Breast epithelium (tissue), 3 donors: ENCODE measurements at regions not wholly inside any gene's neighbourhood (a gene's known extent, or its start where the extent isn't known, plus 50 kb on each side); places are given as distances from the start of the nearest gene placed in this dataset.

Source experiments
- CTCF ChIP-seq, 3 donors: fragments of 450-650 bp; IDR thresholded peaks; one replicate each; pipeline ENCODE4 v1.5.1; 2016 to 2017; ENCODE audit warnings: antibody characterized with exemption in 3 of 3, mild to moderate bottlenecking in 3 of 3, moderate library complexity in 3 of 3
- POLR2A ChIP-seq: fragments of 450-650 bp; IDR thresholded peaks from one replicate; pipeline ENCODE4 v1.6.1; 2016; ENCODE audit warnings: antibody characterized with exemption, mild to moderate bottlenecking, moderate library complexity

GRCh38 chr5:1983919-1984695 lies 101.4 kb upstream of the IRX4 start:
- no peak for TF ChIP-seq CTCF (IDR thresholded peaks at IDR 0.05)
- no peak for TF ChIP-seq POLR2A
